HEK293T (cell line): ENCODE measurements at regions not wholly inside any gene's neighbourhood (a gene's known extent, or its start where the extent isn't known, plus 50 kb on each side); places are given as distances from the start of the nearest gene placed in this dataset.

Source experiments
- CTCF ChIA-PET: fragments of 350-600 bp; formaldehyde crosslinking; extraction: SDS; loops from one replicate; lab custom pipeline; 2021; ENCODE audit warnings: antibody characterized with exemption, inconsistent platforms; lab: Yijun Ruan, JAX
- POLR2A ChIA-PET: fragments of 350-600 bp; formaldehyde crosslinking; extraction: SDS; loops from one replicate; lab custom pipeline; 2020; ENCODE audit warnings: antibody characterized with exemption, inconsistent platforms; lab: Yijun Ruan, JAX
- DNase-seq: peaks from one replicate; pipeline ENCODE4 v3.0.0; 2012; ENCODE audit warnings: mixed read lengths; ENCODE audit errors: extremely low spot score
- ARNT ChIP-seq: fragments of 450-650 bp; IDR thresholded peaks from 2 replicates; pipeline ENCODE4 v1.6.1; 2017; ENCODE audit warnings: mild to moderate bottlenecking
- BHLHE40 ChIP-seq: fragments of 450-650 bp; IDR thresholded peaks from 2 replicates; pipeline ENCODE4 v1.6.1; 2016; ENCODE audit warnings: mild to moderate bottlenecking, moderate library complexity, borderline replicate concordance
- CTBP1 ChIP-seq: fragments of 450-650 bp; IDR thresholded peaks from 2 replicates; pipeline ENCODE4 v1.6.1; 2016; ENCODE audit warnings: borderline replicate concordance
- ELF4 ChIP-seq: fragments of 450-650 bp; IDR thresholded peaks from 2 replicates; pipeline ENCODE4 v1.6.1; 2017; ENCODE audit warnings: antibody characterized with exemption
- FOXA1 ChIP-seq: fragments of 450-650 bp; IDR thresholded peaks from 2 replicates; pipeline ENCODE4 v1.6.1; 2016; ENCODE audit warnings: mild to moderate bottlenecking
- FOXK2 ChIP-seq: fragments of 450-650 bp; IDR thresholded peaks from 2 replicates; pipeline ENCODE4 v1.6.1; 2016; ENCODE audit warnings: mild to moderate bottlenecking
- FOXM1 ChIP-seq: fragments of 450-650 bp; IDR thresholded peaks from 2 replicates; pipeline ENCODE4 v1.6.1; 2017; ENCODE audit warnings: mild to moderate bottlenecking, borderline replicate concordance
- HDGF ChIP-seq: fragments of 450-650 bp; IDR thresholded peaks from 2 replicates; pipeline ENCODE4 v1.6.1; 2017; ENCODE audit warnings: antibody characterized with exemption, borderline replicate concordance
- L3MBTL2 ChIP-seq: fragments of 450-650 bp; conservative IDR thresholded peaks from 2 replicates; pipeline ENCODE4 v1.6.1; 2016; ENCODE audit warnings: mild to moderate bottlenecking
- LEF1 ChIP-seq: fragments of 450-650 bp; IDR thresholded peaks from 2 replicates; pipeline ENCODE4 v1.6.1; 2017; ENCODE audit warnings: mild to moderate bottlenecking, borderline replicate concordance
- NFRKB ChIP-seq: fragments of 450-650 bp; IDR thresholded peaks from 2 replicates; pipeline ENCODE4 v1.6.1; 2016; ENCODE audit warnings: mild to moderate bottlenecking, moderate library complexity
- PKNOX1 ChIP-seq: fragments of 450-650 bp; IDR thresholded peaks from 2 replicates; pipeline ENCODE4 v1.6.1; 2016
- SP1 ChIP-seq: fragments of 450-650 bp; IDR thresholded peaks from 2 replicates; pipeline ENCODE4 v1.6.1; 2017
- SUZ12 ChIP-seq: fragments of 450-650 bp; IDR thresholded peaks from 2 replicates; pipeline ENCODE4 v1.6.1; 2016; ENCODE audit warnings: mild to moderate bottlenecking
- TARDBP ChIP-seq: fragments of 450-650 bp; IDR thresholded peaks from 2 replicates; pipeline ENCODE4 v1.6.1; 2016
- ZNF384 ChIP-seq: fragments of 450-650 bp; IDR thresholded peaks from 2 replicates; pipeline ENCODE4 v1.6.1; 2016

- CTCF ChIA-PET, result interaction anchor here (0.6 kb wide), 1 partner anchor 838 kb away, joined by 3 read pairs; no protein-coding TSS in a partner anchor
- no peak for TF ChIP-seq ELF4
- no peak for TF ChIP-seq FOXA1
- no peak for TF ChIP-seq LEF1
- TF ChIP-seq CTBP1, result no peak
- TF ChIP-seq ARNT, result no peak
- no peak for TF ChIP-seq FOXK2
- TF ChIP-seq L3MBTL2, result no peak
- TF ChIP-seq HDGF, result no peak
- TF ChIP-seq TARDBP, result no peak
- no peak for TF ChIP-seq NFRKB
- TF ChIP-seq SP1, result no peak
- TF ChIP-seq FOXM1, result no peak
- no peak for TF ChIP-seq PKNOX1
- TF ChIP-seq ZNF384, result no peak
- POLR2A ChIA-PET, result no interaction called here
- no peak for DNase-seq
These were observed 152.3 kb downstream of the ATXN7L3B start for GRCh38 chr12:74689929-74690328.

- ChIA-PET CTCF (no interaction called here), POLR2A (no interaction called here)
- no peak for TF ChIP-seq CTBP1
- no peak for TF ChIP-seq TARDBP
- no peak for TF ChIP-seq PKNOX1
- TF ChIP-seq SUZ12, result no peak
- TF ChIP-seq L3MBTL2, result no peak
- TF ChIP-seq NFRKB, result no peak
- no peak for TF ChIP-seq HDGF
- no peak for TF ChIP-seq FOXM1
- no peak for TF ChIP-seq ZNF384
- no peak for TF ChIP-seq BHLHE40
- TF ChIP-seq FOXK2, result no peak
- no peak for TF ChIP-seq ARNT
- TF ChIP-seq LEF1, result no peak
- TF ChIP-seq FOXA1, result no peak
- TF ChIP-seq ELF4, result no peak
- no peak for TF ChIP-seq SP1
- DNase-seq, result no peak
These were observed 181.8 kb downstream of the ATXN7L3B start for GRCh38 chr12:74719447-74719846.

- no peak for TF ChIP-seq BHLHE40
- TF ChIP-seq LEF1, result no peak
- TF ChIP-seq SUZ12, result no peak
- no peak for TF ChIP-seq HDGF
- no peak for TF ChIP-seq SP1
- no peak for TF ChIP-seq CTBP1
- no peak for TF ChIP-seq ZNF384
- no peak for TF ChIP-seq FOXM1
- TF ChIP-seq PKNOX1, result no peak
- TF ChIP-seq ELF4, result no peak
- no peak for TF ChIP-seq FOXA1
- no peak for TF ChIP-seq L3MBTL2
- TF ChIP-seq ARNT, result no peak
- no peak for TF ChIP-seq TARDBP
- no peak for TF ChIP-seq FOXK2
- POLR2A ChIA-PET, result no interaction called here
- DNase-seq, result no peak
- CTCF ChIA-PET, result no interaction called here
These were observed 185.1 kb downstream of the ATXN7L3B start for GRCh38 chr12:74722709-74723108.

- ChIA-PET POLR2A (no interaction called here), CTCF (no interaction called here)
- DNase-seq, result no peak
- TF ChIP-seq SUZ12, result no peak
These were observed 187.5 kb downstream of the ATXN7L3B start for GRCh38 chr12:74725154-74725553.

- DNase-seq, result no peak
- ChIA-PET CTCF (no interaction called here), POLR2A (no interaction called here)
- TF ChIP-seq ELF4 (no peak), LEF1 (no peak), ARNT (no peak), HDGF (no peak), SP1 (no peak)
These were observed 190.4 kb downstream of the ATXN7L3B start for GRCh38 chr12:74728006-74728405.

- no peak for DNase-seq
- POLR2A ChIA-PET, result no interaction called here
- CTCF ChIA-PET, result no interaction called here
- TF ChIP-seq CTBP1 (no peak), ZNF384 (no peak)
These were observed 194.6 kb downstream of the ATXN7L3B start for GRCh38 chr12:74732164-74732784.

- TF ChIP-seq PKNOX1 (no peak), TARDBP (no peak), ELF4 (no peak), LEF1 (no peak), SUZ12 (no peak), HDGF (no peak), CTBP1 (no peak), ZNF384 (no peak)
- ChIA-PET CTCF (no interaction called here), POLR2A (interaction anchor here (0.6 kb wide), 1 partner anchor 29 kb away, joined by 3 read pairs; no protein-coding TSS in a partner anchor)
- no peak for DNase-seq
These were observed 195.2 kb downstream of the ATXN7L3B start for GRCh38 chr12:74732826-74733225.
